ENCODE measurements at regions not wholly inside any gene's neighbourhood (a gene's known extent, or its start where the extent isn't known, plus 50 kb on each side); places are given as distances from the start of the nearest gene placed in this dataset.
"Not testable (repeated sequence)": the region's sequence is repeated elsewhere in the genome, so short reads cannot be mapped to it uniquely, and the experiment has no call there.

- DNase-seq (ENCODE audit: low spot score) (no peak), ATAC-seq (no peak)
- intact Hi-C loops (cut with DNase I): no loop called here
Measured at GRCh38 chr12:119931402-119931801, 54.3 kb upstream of the CIT start.

GRCh38 chr12:119932921-119933320, 55.8 kb upstream of the CIT start:
- DNase-seq (ENCODE audit: low spot score) (no peak), ATAC-seq (no peak)
- intact Hi-C loops (cut with DNase I): no loop called here

- DNase-seq (ENCODE audit: low spot score); ATAC-seq; intact Hi-C loops (cut with DNase I): not testable (repeated sequence)
Measured at GRCh38 chr12:119934780-119935179, 54.3 kb upstream of the BICDL1 start.

- ATAC-seq (no peak), DNase-seq (ENCODE audit: low spot score) (no peak)
- intact Hi-C loops (cut with DNase I): no loop called here
Measured at GRCh38 chr12:119936705-119937311, 52.2 kb upstream of the BICDL1 start.

GRCh38 chr12:119938049-119938667, 50.9 kb upstream of the BICDL1 start:
- no peak for ATAC-seq
- DNase-seq (ENCODE audit: low spot score): peak; percentile 76
- intact Hi-C loops (cut with DNase I): no loop called here

All from sciatic nerve (tissue), 2 donors.